K562 (cell line): ENCODE measurements at regions not wholly inside any gene's neighbourhood (a gene's known extent, or its start where the extent isn't known, plus 50 kb on each side); places are given as distances from the start of the nearest gene placed in this dataset.

Experiments
- ATAC-seq: fragments of 200-7000 bp; cut with Tn5 transposase; 3 replicates; pipeline ENCODE4 v1.9.1; 2020; ENCODE audit warnings: moderate library complexity
- BruUV-seq: library from RNA; stranded (reverse); fragments of 400-500 nt; replicated peaks from 2 replicates; lab custom pipeline; 2021; lab: Mats Ljungman, UMichigan
- CTCF ChIA-PET: fragments of 300-600 bp; formaldehyde crosslinking; extraction: SDS; loops from one replicate; lab custom pipeline; 2021; ENCODE audit warnings: low intra/inter-chr PET ratio; lab: Yijun Ruan, JAX
- POLR2A ChIA-PET: fragments of 300-600, 350-650 bp; sonication (Branson Sonifier 250); formaldehyde crosslinking; extraction: SDS; loops from one replicate; lab custom pipeline; 2021; ENCODE audit warnings: antibody characterized with exemption, inconsistent platforms; lab: Yijun Ruan, JAX
- DNase-seq, 4 experiments: peaks; one replicate each; pipeline versions ENCODE4 v3.0.0 to v3.0.0-alpha.2; 2011 to 2018; ENCODE audit warnings: low spot score in 3 of 4, mixed read lengths in 3 of 4; ENCODE audit errors: extremely low read depth in 1 of 4
- FAIRE-seq: peaks from 2 replicates; lab custom pipeline; 2011; peaks lifted over from hg19 to GRCh38; lab: Jason Lieb, UNC
- H2AFZ ChIP-seq: 2 replicates; pipeline ENCODE4 v1.6.0; 2011; ENCODE audit warnings: low read depth, low read length, control low read depth, inconsistent platforms
- H3K27ac ChIP-seq: fragments of 200-600 bp; 3 replicates; pipeline ENCODE4 v1.8.0; 2011; ENCODE audit warnings: low read depth, mild to moderate bottlenecking, control low read depth, inconsistent platforms, low read length, moderate library complexity, mixed read lengths; ENCODE audit errors: extremely low read depth
- H3K27me3 ChIP-seq, 2 experiments: fragments of 300-600 bp in 1 of 2; 2 replicates in 1 of 2; 3 replicates in 1 of 2; pipeline versions ENCODE4 v1.6.0 to v1.8.0; 2011; ENCODE audit warnings: inconsistent platforms in 2 of 2, low read length in 2 of 2, mild to moderate bottlenecking in 1 of 2, mixed read lengths in 1 of 2, moderate library complexity in 1 of 2; ENCODE audit not compliant: control insufficient read depth in 2 of 2, insufficient read depth in 2 of 2
- H3K36me3 ChIP-seq: fragments of 300-600 bp; 3 replicates; pipeline ENCODE4 v1.8.0; 2011; ENCODE audit warnings: mild to moderate bottlenecking, low read length, inconsistent platforms; ENCODE audit not compliant: control insufficient read depth, insufficient read depth
- H3K4me1 ChIP-seq, 2 experiments: fragments of 200-600 bp in 1 of 2; replicated peaks in 1 of 2; 2 replicates in 1 of 2; 3 replicates in 1 of 2; pipeline versions ENCODE4 v1.5.1 to v1.8.0; 2011; ENCODE audit warnings: inconsistent platforms in 2 of 2, low read length in 2 of 2, mild to moderate bottlenecking in 1 of 2, mixed read lengths in 1 of 2, moderate library complexity in 1 of 2; ENCODE audit not compliant: control insufficient read depth in 2 of 2, insufficient read depth in 2 of 2
- H3K4me2 ChIP-seq: 2 replicates; pipeline ENCODE4 v1.6.1; 2011; ENCODE audit warnings: low read length, control low read depth, inconsistent platforms, mixed read lengths; ENCODE audit not compliant: insufficient read depth
- H3K4me3 ChIP-seq: fragments of 200-600 bp; sonication (generic), shearing (Covaris generic); 2 replicates; pipeline ENCODE4 v1.5.1; 2016; ENCODE audit warnings: control low read depth, inconsistent platforms
- H3K79me2 ChIP-seq: fragments of 200-600 bp; 3 replicates; pipeline ENCODE4 v1.8.0; 2011; ENCODE audit warnings: low read length, inconsistent platforms; ENCODE audit not compliant: control insufficient read depth, insufficient read depth
- H3K9ac ChIP-seq, 2 experiments: 2 replicates each; pipeline versions ENCODE4 v1.6.0 to v1.6.1; 2011; ENCODE audit warnings: low read depth in 2 of 2, low read length in 2 of 2, control low read depth in 1 of 2, inconsistent platforms in 1 of 2, mild to moderate bottlenecking in 1 of 2, mixed read lengths in 1 of 2; ENCODE audit not compliant: insufficient read depth in 1 of 2
- H3K9me1 ChIP-seq: one replicate; pipeline ENCODE4 v1.6.0; 2011; ENCODE audit warnings: inconsistent platforms, mild to moderate bottlenecking, low read length, moderate library complexity; ENCODE audit not compliant: control insufficient read depth, insufficient read depth
- H3K9me3 ChIP-seq: replicated peaks from 2 replicates; pipeline ENCODE4 v1.5.1; 2011; ENCODE audit warnings: low read depth, low read length, inconsistent platforms; ENCODE audit not compliant: control insufficient read depth, insufficient read depth
- H4K20me1 ChIP-seq: replicated peaks from 2 replicates; pipeline ENCODE4 v1.6.1; 2011; ENCODE audit warnings: low read length, inconsistent platforms, mixed read lengths; ENCODE audit not compliant: control insufficient read depth, insufficient read depth
- HNRNPL ChIP-seq: fragments of 200-400 bp; formaldehyde crosslinking; IDR thresholded peaks from 2 replicates; pipeline ENCODE4 v1.6.1; 2017; ENCODE audit warnings: low read depth, mild to moderate bottlenecking, low read length
- KLF13 ChIP-seq: fragments of 450-650 bp; IDR thresholded peaks from 2 replicates; pipeline ENCODE4 v1.6.1; 2016; ENCODE audit warnings: missing genetic modification characterization, low read depth, mild to moderate bottlenecking, missing compliant biosample characterization, moderate library complexity, borderline replicate concordance
- POLR2B ChIP-seq: fragments of 450-650 bp; IDR thresholded peaks from 2 replicates; pipeline ENCODE4 v1.6.1; 2018; ENCODE audit warnings: low read depth; ENCODE audit not compliant: partially characterized antibody
- TEAD1 ChIP-seq, 2 experiments: fragments of 450-650 bp in 1 of 2; sonication (generic) in 1 of 2; formaldehyde crosslinking; IDR thresholded peaks; 2 replicates each; pipeline versions ENCODE4 v1.4.0 to v1.8.0; 2020 to 2022; ENCODE audit warnings: mild to moderate bottlenecking in 2 of 2, missing genetic modification reagents in 1 of 2
- ZNF780A ChIP-seq: fragments of 250-450 bp; sonication (Bioruptor Pico); IDR thresholded peaks from 2 replicates; pipeline ENCODE4 v1.5.0; 2021; ENCODE audit warnings: mild to moderate bottlenecking
- WGBS: fragments of 100-300 bp; shearing (Covaris generic); methylation state at CpG from one replicate; pipeline ENCODE4 v1.1.6; 2016; ENCODE audit warnings: low coverage, mixed read lengths; ENCODE audit not compliant: insufficient coverage; ENCODE audit errors: missing lambda C conversion rate; 5-methylcytosine and 5-hydroxymethylcytosine counted together
- in situ Hi-C: fragments of 300-500 bp; cut with MboI; formaldehyde crosslinking; loops from 4 replicates; pipeline ENCODE4 v1.15.0; 2018; ENCODE audit warnings: inconsistent platforms, mixed read lengths
- intact Hi-C: fragments of 100-400 bp; cut with micrococcal nuclease; formaldehyde crosslinking; loops from 2 replicates; pipeline ENCODE4 v1.14.2; 2022
- TF ChIP-seq, protein P1 (sequence below), 2 experiments: fragments of 450-650 bp in 1 of 2; sonication (generic) in 1 of 2; formaldehyde crosslinking in 1 of 2; IDR thresholded peaks in 1 of 2; conservative IDR thresholded peaks in 1 of 2; 2 replicates each; pipeline versions ENCODE4 v1.6.1 to v1.8.1; 2016 to 2023; ENCODE audit warnings: mild to moderate bottlenecking in 2 of 2, moderate library complexity in 2 of 2, inconsistent platforms in 1 of 2, missing genetic modification reagents in 1 of 2

DNA sequence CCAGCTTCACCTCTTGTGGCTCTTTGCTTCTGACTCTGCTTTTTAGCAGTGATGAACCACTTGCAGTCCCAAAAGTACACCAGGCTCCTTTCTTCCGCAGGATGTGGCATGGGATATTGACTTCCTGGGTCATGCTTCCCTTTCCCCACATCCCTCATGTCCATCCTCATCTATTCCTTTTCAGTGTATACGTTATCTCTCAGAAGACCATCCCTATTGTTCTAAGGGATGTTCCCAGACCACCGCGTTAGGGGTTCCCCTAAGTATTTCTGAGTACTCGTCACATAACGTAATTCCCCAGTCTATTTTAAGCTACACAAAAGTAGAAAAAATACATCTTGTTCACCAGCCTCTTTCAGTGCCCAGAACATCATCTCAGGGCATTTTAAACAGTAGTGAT is 71.1 kb upstream of the NLGN4X start (continued):
- TF ChIP-seq POLR2B: no peak
- TF ChIP-seq, protein P1, sequence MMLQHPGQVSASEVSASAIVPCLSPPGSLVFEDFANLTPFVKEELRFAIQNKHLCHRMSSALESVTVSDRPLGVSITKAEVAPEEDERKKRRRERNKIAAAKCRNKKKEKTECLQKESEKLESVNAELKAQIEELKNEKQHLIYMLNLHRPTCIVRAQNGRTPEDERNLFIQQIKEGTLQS (IDR thresholded peaks at IDR 0.05): no peak
- TF ChIP-seq, protein P1 (CRISPR knock-in tag; conservative IDR thresholded peaks at IDR 0.05): no peak

DNA sequence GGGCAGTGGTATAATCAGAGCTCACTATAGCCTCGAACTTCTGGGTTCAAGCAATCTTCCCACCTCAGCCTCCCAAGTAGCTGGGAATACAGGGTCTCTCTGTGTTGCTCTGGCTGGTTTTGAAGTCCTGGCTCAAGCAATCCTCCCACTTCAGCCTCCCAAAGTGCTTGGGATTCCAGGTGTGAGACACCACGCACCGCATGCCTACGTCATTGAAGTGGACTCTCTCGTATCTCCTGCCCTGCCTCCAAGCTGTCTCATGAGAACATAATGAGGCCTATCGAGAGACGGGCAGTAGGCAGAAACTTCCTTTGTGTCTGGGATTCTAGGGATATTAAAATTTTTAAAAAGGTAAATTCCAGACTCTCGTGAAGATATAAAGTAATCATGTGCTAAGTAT is 65.0 kb upstream of the NLGN4X start:
- no TSS peak for BruUV-seq
- Histone ChIP-seq H3K27me3 (no peaks in the 10 kb centered on the region), H3K4me3 (no peak overlapping the region), H3K27ac (no peak overlapping the region), H3K9ac (no peak overlapping the region), H3K4me1 (no peaks in the 10 kb centered on the region), H2AFZ (no peak overlapping the region), H3K9me1 (no peaks in the 10 kb centered on the region), H3K4me2 (no peak overlapping the region), H3K9me3 (no peaks in the 10 kb centered on the region), H3K79me2 (no peaks in the 10 kb centered on the region), H3K36me3 (no peaks in the 10 kb centered on the region), H4K20me1 (no peaks in the 10 kb centered on the region)
- ATAC-seq (no peak), DNase-seq (no peak), FAIRE-seq (no peak)
- ChIA-PET POLR2A (no interaction called here), CTCF (no interaction called here)
- 1% methylated on average over 7 of the region's 8 CpGs for WGBS
- TF ChIP-seq ZNF780A (CRISPR knock-in tag) (no peak), HNRNPL (no peak), KLF13 (tag) (no peak), TEAD1 (CRISPR knock-in tag; IDR thresholded peaks at IDR 0.05) (no peak)
- in situ Hi-C loops (no loop called here), intact Hi-C loops (no loop called here)
